ENCODE measurements at regions not wholly inside any gene's neighbourhood (a gene's known extent, or its start where the extent isn't known, plus 50 kb on each side); places are given as distances from the start of the nearest gene placed in this dataset.

DNA sequence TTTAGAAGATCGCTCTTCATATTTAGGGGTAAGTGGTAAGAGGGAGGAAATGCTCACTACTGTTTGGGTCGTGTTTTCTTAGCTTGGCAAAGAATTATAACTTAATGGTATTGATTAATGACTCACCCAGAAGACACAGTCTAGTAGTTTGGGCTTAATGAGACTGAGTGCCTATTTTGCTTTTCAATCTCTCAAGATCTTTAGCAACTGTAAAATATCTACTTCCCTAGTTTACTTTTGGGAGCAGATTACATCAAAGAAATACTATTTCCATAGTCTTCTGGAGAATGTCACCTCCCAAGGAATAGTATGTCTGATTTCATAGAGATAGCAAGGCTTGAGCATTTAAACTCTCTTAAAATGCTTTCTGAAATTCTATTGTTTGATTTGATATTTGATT lies 100.5 kb upstream of the SLC25A13 start:
- BruUV-seq (replicated peaks): no TSS peak
- no peaks in the 10 kb centered on the region for H3K4me1 ChIP-seq (ENCODE audit: control insufficient read depth, insufficient read depth, low read length)
- in situ Hi-C loops (cut with HindIII; ENCODE audit: low pct_unique_long_range_greater_than_20kb, low sequenced_read_pairs): no loop called here
- ATAC-seq (no peak), DNase-seq (ENCODE audit: low read depth, low spot score) (no peak)
- CTCF ChIA-PET: no interaction called here
- peaks cover 6% of the 10 kb centered on the region; the same call in 1 of the 2 replicates for H3K27me3 ChIP-seq (ENCODE audit: control insufficient read depth, insufficient read depth, low read length)
- intact Hi-C loops (cut with micrococcal nuclease; ENCODE audit: unreplicated experiment): no loop called here
- no peaks in the 10 kb centered on the region for H3K9me3 ChIP-seq (ENCODE audit: control insufficient read depth, insufficient read depth, low read depth, low read length)
- no peak overlapping the region for H3K27ac ChIP-seq (ENCODE audit: low read length)
- no peaks in the 10 kb centered on the region for H3K36me3 ChIP-seq (ENCODE audit: control insufficient read depth, insufficient read depth, low read length)
- TF ChIP-seq TCF7L2 (IDR thresholded peaks at IDR 0.05; ENCODE audit: low read depth, low read length) (no peak), POLR2AphosphoS5 (IDR thresholded peaks at IDR 0.05; ENCODE audit: low read depth, low read length) (no peak), CTCF (IDR thresholded peaks at IDR 0.05) (no peak), SIN3A (IDR thresholded peaks at IDR 0.05; ENCODE audit: borderline replicate concordance, insufficient read depth, low read depth, low read length) (no peak)
- TF ChIP-seq, protein P1, sequence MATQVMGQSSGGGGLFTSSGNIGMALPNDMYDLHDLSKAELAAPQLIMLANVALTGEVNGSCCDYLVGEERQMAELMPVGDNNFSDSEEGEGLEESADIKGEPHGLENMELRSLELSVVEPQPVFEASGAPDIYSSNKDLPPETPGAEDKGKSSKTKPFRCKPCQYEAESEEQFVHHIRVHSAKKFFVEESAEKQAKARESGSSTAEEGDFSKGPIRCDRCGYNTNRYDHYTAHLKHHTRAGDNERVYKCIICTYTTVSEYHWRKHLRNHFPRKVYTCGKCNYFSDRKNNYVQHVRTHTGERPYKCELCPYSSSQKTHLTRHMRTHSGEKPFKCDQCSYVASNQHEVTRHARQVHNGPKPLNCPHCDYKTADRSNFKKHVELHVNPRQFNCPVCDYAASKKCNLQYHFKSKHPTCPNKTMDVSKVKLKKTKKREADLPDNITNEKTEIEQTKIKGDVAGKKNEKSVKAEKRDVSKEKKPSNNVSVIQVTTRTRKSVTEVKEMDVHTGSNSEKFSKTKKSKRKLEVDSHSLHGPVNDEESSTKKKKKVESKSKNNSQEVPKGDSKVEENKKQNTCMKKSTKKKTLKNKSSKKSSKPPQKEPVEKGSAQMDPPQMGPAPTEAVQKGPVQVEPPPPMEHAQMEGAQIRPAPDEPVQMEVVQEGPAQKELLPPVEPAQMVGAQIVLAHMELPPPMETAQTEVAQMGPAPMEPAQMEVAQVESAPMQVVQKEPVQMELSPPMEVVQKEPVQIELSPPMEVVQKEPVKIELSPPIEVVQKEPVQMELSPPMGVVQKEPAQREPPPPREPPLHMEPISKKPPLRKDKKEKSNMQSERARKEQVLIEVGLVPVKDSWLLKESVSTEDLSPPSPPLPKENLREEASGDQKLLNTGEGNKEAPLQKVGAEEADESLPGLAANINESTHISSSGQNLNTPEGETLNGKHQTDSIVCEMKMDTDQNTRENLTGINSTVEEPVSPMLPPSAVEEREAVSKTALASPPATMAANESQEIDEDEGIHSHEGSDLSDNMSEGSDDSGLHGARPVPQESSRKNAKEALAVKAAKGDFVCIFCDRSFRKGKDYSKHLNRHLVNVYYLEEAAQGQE (IDR thresholded peaks at IDR 0.05; ENCODE audit: insufficient read depth in 1 of 2, low read depth in 2 of 2, low read length in 1 of 2): no peak
- POLR2A ChIA-PET: no interaction called here
- H3K4me3 ChIP-seq (ENCODE audit: low read depth in 2 of 2, low read length in 2 of 2): no peak overlapping the region

DNA sequence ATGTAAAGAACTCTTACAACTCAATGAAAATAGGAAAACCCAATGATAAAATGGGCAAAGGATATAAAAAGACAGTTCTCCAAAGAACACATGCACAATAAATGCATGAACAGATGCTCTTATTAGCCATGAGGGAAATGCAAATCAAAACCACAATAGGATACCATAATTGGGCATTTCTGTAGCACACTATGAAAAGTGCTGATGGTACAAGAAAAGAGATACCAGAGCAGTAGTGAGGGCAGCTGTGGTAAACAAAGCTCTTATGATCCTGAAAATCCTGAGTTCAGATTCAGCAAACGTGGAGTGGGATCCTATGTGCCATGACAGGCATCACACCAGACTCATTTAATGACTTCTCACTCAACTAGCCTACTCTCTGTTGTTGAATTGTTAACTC lies 96.7 kb upstream of the SLC25A13 start:
- no peak for DNase-seq (ENCODE audit: low read depth, low spot score)
- Histone ChIP-seq H3K4me3 (ENCODE audit: low read depth in 2 of 2, low read length in 2 of 2) (no peak overlapping the region), H3K27me3 (ENCODE audit: control insufficient read depth, insufficient read depth, low read length) (peaks cover 3% of the 10 kb centered on the region; the same call in 1 of the 2 replicates), H3K36me3 (ENCODE audit: control insufficient read depth, insufficient read depth, low read length) (no peaks in the 10 kb centered on the region), H3K27ac (ENCODE audit: low read length) (no peak overlapping the region), H3K9me3 (ENCODE audit: control insufficient read depth, insufficient read depth, low read depth, low read length) (no peaks in the 10 kb centered on the region), H3K4me1 (ENCODE audit: control insufficient read depth, insufficient read depth, low read length) (no peaks in the 10 kb centered on the region)
- TF ChIP-seq, protein P1 (IDR thresholded peaks at IDR 0.05; ENCODE audit: insufficient read depth in 1 of 2, low read depth in 2 of 2, low read length in 1 of 2): no peak
- TF ChIP-seq TCF7L2 (IDR thresholded peaks at IDR 0.05; ENCODE audit: low read depth, low read length) (no peak), CTCF (IDR thresholded peaks at IDR 0.05) (no peak), POLR2AphosphoS5 (IDR thresholded peaks at IDR 0.05; ENCODE audit: low read depth, low read length) (no peak), SIN3A (IDR thresholded peaks at IDR 0.05; ENCODE audit: borderline replicate concordance, insufficient read depth, low read depth, low read length) (no peak)
- intact Hi-C loops (cut with micrococcal nuclease; ENCODE audit: unreplicated experiment) (loop anchor here (10.0 kb wide), 1 partner anchor 344 kb away; no protein-coding TSS in a partner anchor), in situ Hi-C loops (cut with HindIII; ENCODE audit: low pct_unique_long_range_greater_than_20kb, low sequenced_read_pairs) (no loop called here)
- ChIA-PET CTCF (no interaction called here), POLR2A (no interaction called here)
- BruUV-seq (replicated peaks): no TSS peak
- ATAC-seq: no peak
